ENCODE measurements at regions not wholly inside any gene's neighbourhood (a gene's known extent, or its start where the extent isn't known, plus 50 kb on each side); places are given as distances from the start of the nearest gene placed in this dataset.

DNA sequence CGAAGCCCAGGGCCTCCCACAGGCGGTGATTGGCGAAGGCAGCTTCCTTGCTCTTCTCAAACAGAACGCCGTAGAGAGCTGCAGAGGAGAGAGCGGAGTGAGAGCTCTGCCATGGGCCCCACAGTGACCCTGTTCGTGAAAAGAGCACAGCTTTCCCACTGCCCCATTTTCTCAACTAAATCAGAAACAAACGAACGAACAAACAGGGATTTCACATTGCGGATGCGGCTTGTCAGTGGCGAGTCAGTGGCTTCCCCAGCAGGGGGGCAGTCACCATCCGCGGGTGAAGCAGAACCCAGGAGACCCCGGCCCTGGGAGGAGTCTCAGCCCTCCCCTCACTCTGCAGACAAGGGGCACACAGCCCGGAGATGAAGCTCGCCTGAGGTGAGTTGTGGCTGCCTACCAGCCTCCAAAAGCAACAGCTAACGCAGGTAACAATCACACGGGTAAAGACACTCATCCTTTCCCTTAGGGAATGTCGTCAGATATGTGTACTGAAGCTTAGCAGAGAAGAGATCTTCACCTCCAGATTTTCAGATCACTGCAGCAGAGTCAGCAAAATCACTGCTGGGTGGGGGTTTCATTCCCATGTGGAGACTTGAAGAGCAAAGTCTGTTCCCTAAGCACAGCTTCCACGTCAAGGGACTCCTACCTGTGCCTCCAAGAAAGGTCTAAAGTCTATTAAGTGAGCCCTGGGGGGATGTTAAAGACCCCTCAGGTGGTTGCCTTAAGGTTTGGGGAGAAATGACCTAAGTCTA is 51.2 kb upstream of the GPR31 start:
- H3K9me3 ChIP-seq (ENCODE audit: low read depth): no peaks in the 10 kb centered on the region
- no peaks in the 10 kb centered on the region for H3K36me3 ChIP-seq (replicated peaks; ENCODE audit: insufficient read depth, low read depth)
- no peak overlapping the region for H3K4me2 ChIP-seq
- H3K4me3 ChIP-seq: no peak overlapping the region
- WGBS (ENCODE audit: low lambda C conversion rate, missing lambda C conversion rate): 71% methylated on average over 21 of the region's 21 CpGs
- no peak for TF ChIP-seq EZH2phosphoT487 (IDR thresholded peaks at IDR 0.05; ENCODE audit: low read depth, severe bottlenecking, unreplicated experiment)
- no peak for TF ChIP-seq CTCF (IDR thresholded peaks at IDR 0.05; ENCODE audit: poor library complexity)
- TF ChIP-seq EZH2 (IDR thresholded peaks at IDR 0.05; ENCODE audit: borderline replicate concordance): no peak
- no peaks in the 10 kb centered on the region for H3K27me3 ChIP-seq
- no peak for DNase-seq (ENCODE audit: low spot score)
- no peaks in the 10 kb centered on the region for H3K79me2 ChIP-seq
- no peaks in the 10 kb centered on the region for H3K4me1 ChIP-seq (ENCODE audit: insufficient read depth)
- no peak overlapping the region for H2AFZ ChIP-seq
- no peaks in the 10 kb centered on the region for H4K20me1 ChIP-seq (ENCODE audit: insufficient read depth, poor library complexity, severe bottlenecking)
- no peak overlapping the region for H3K27ac ChIP-seq
- no peaks in the 10 kb centered on the region for H3K9me2 ChIP-seq (replicated peaks; ENCODE audit: insufficient read depth)

- Histone ChIP-seq H3K79me2 (no peaks in the 10 kb centered on the region), H2AFZ (no peak overlapping the region), H3K9me2 (replicated peaks; ENCODE audit: insufficient read depth) (no peaks in the 10 kb centered on the region), H3K27ac (no peak overlapping the region), H3K4me3 (no peak overlapping the region), H3K9me3 (ENCODE audit: low read depth) (no peaks in the 10 kb centered on the region), H3K36me3 (replicated peaks; ENCODE audit: insufficient read depth, low read depth) (no peaks in the 10 kb centered on the region), H3K27me3 (no peaks in the 10 kb centered on the region), H3K4me2 (no peak overlapping the region), H3K4me1 (ENCODE audit: insufficient read depth) (no peaks in the 10 kb centered on the region), H4K20me1 (ENCODE audit: insufficient read depth, poor library complexity, severe bottlenecking) (no peaks in the 10 kb centered on the region)
- 89% methylated on average over 9 of the region's 9 CpGs for WGBS (ENCODE audit: low lambda C conversion rate, missing lambda C conversion rate)
- no peak for DNase-seq (ENCODE audit: low spot score)
- TF ChIP-seq EZH2 (IDR thresholded peaks at IDR 0.05; ENCODE audit: borderline replicate concordance) (no peak), EZH2phosphoT487 (IDR thresholded peaks at IDR 0.05; ENCODE audit: low read depth, severe bottlenecking, unreplicated experiment) (no peak), CTCF (IDR thresholded peaks at IDR 0.05; ENCODE audit: poor library complexity) (no peak)
These were observed 51.8 kb upstream of the GPR31 start for GRCh38 chr6:167209577-167209975.

DNA sequence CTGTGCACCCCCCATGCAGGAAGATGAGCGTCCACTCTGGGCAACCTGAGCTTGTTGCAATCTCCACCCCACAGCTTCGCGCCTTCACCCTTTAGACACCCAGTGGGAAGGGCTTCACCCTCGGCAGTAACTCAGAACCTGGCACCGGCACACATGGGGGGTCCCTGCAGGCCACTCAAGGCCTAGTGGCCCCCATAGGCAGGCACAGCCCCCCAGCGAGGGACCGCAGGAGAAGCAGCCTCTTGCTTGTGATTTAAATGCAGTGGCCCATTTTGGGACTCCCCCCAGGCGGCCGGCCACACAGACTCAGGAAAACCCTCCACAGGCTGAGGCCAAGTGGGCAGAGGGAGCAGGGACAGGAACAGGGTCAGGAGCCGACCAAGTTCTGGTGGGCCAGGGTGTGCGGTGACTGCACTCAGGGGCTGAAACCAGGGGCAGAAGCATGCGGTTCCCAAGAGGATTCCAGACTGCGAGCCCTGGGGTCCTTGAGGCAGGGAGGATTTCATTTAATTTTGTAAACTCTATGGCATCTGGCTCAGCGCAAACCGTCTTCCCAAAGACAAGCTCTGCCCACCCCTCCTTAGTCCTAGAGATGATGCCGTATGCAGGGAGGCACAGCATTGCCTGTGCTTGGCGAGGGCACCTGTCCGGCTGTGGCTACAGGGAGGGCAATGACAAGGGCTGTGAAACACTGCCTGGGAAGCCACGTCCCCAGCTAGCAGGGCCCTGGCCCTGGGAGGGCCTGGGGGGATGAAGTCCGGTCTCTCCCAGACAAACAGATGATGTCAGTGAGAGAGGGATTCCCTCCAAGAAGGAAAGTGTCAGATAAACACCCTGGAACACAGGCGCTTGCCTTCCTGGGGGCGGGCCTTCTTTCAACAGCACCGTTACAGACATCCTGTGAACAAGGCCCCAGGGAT is 52.9 kb upstream of the GPR31 start:
- H3K9me2 ChIP-seq (replicated peaks; ENCODE audit: insufficient read depth): no peaks in the 10 kb centered on the region
- peak; percentile 77 for DNase-seq (ENCODE audit: low spot score)
- no peaks in the 10 kb centered on the region for H3K79me2 ChIP-seq

More for the DNA sequence above, 52.9 kb upstream of the GPR31 start:
- Histone ChIP-seq H3K36me3 (replicated peaks; ENCODE audit: insufficient read depth, low read depth) (no peaks in the 10 kb centered on the region), H3K4me3 (no peak overlapping the region), H3K4me1 (ENCODE audit: insufficient read depth) (no peaks in the 10 kb centered on the region), H3K27me3 (no peaks in the 10 kb centered on the region), H3K4me2 (no peak overlapping the region), H3K9me3 (ENCODE audit: low read depth) (no peaks in the 10 kb centered on the region), H2AFZ (no peak overlapping the region), H4K20me1 (ENCODE audit: insufficient read depth, poor library complexity, severe bottlenecking) (no peaks in the 10 kb centered on the region), H3K27ac (no peak overlapping the region)
- TF ChIP-seq EZH2phosphoT487 (IDR thresholded peaks at IDR 0.05; ENCODE audit: low read depth, severe bottlenecking, unreplicated experiment) (no peak), EZH2 (IDR thresholded peaks at IDR 0.05; ENCODE audit: borderline replicate concordance) (no peak), CTCF (IDR thresholded peaks at IDR 0.05; ENCODE audit: poor library complexity) (no peak)
- WGBS (ENCODE audit: low lambda C conversion rate, missing lambda C conversion rate): 68% methylated on average over 23 of the region's 23 CpGs
